ENCODE measurements at regions not wholly inside any gene's neighbourhood (a gene's known extent, or its start where the extent isn't known, plus 50 kb on each side); places are given as distances from the start of the nearest gene placed in this dataset.

GRCh38 chr5:105993027-105993426, 1677.7 kb downstream of the EFNA5 start:
- TF ChIP-seq CTCF (IDR thresholded peaks at IDR 0.05; ENCODE audit: low read length) (no peak), EZH2 (IDR thresholded peaks at IDR 0.05; ENCODE audit: borderline replicate concordance, low read length) (no peak)
